ENCODE measurements at regions not wholly inside any gene's neighbourhood (a gene's known extent, or its start where the extent isn't known, plus 50 kb on each side); places are given as distances from the start of the nearest gene placed in this dataset.

GRCh38 chr2:239716536-239717318 lies 308.4 kb downstream of the NDUFA10 start:
- in situ Hi-C loops (cut with HindIII; ENCODE audit: low sequenced_read_pairs) = no loop called here
- no peak for DNase-seq (ENCODE audit: low read depth)
- no peak overlapping the region for H3K4me3 ChIP-seq (ENCODE audit: low read depth, low read length)
- no peak for TF ChIP-seq CTCF (IDR thresholded peaks at IDR 0.05; ENCODE audit: low read depth, low read length, missing control alignments)

GRCh38 chr2:239716009-239716408 lies 309.1 kb downstream of the NDUFA10 start:
- no peak for TF ChIP-seq CTCF (IDR thresholded peaks at IDR 0.05; ENCODE audit: low read depth, low read length, missing control alignments)
- in situ Hi-C loops (cut with HindIII; ENCODE audit: low sequenced_read_pairs) = no loop called here
- no peak for DNase-seq (ENCODE audit: low read depth)
- H3K4me3 ChIP-seq (ENCODE audit: low read depth, low read length) = no peak overlapping the region

GRCh38 chr2:239715606-239716005 lies 309.5 kb downstream of the NDUFA10 start:
- DNase-seq (ENCODE audit: low read depth) = no peak
- no peak for TF ChIP-seq CTCF (IDR thresholded peaks at IDR 0.05; ENCODE audit: low read depth, low read length, missing control alignments)
- H3K4me3 ChIP-seq (ENCODE audit: low read depth, low read length) = no peak overlapping the region
- in situ Hi-C loops (cut with HindIII; ENCODE audit: low sequenced_read_pairs) = no loop called here

- DNase-seq (ENCODE audit: low read depth) = no peak
- TF ChIP-seq CTCF (IDR thresholded peaks at IDR 0.05; ENCODE audit: low read depth, low read length, missing control alignments) = no peak
- no peak overlapping the region for H3K4me3 ChIP-seq (ENCODE audit: low read depth, low read length)
- in situ Hi-C loops (cut with HindIII; ENCODE audit: low sequenced_read_pairs) = no loop called here
Measured at GRCh38 chr2:239715202-239715601, 309.9 kb downstream of the NDUFA10 start.

GRCh38 chr2:239714116-239714515 lies 311.0 kb downstream of the NDUFA10 start:
- no peak for DNase-seq (ENCODE audit: low read depth)
- H3K4me3 ChIP-seq (ENCODE audit: low read depth, low read length) = no peak overlapping the region
- in situ Hi-C loops (cut with HindIII; ENCODE audit: low sequenced_read_pairs) = no loop called here
- no peak for TF ChIP-seq CTCF (IDR thresholded peaks at IDR 0.05; ENCODE audit: low read depth, low read length, missing control alignments)

GRCh38 chr2:239712755-239713154 lies 311.9 kb upstream of the HDAC4 start:
- no peak overlapping the region for H3K4me3 ChIP-seq (ENCODE audit: low read depth, low read length)
- in situ Hi-C loops (cut with HindIII; ENCODE audit: low sequenced_read_pairs) = no loop called here
- no peak for TF ChIP-seq CTCF (IDR thresholded peaks at IDR 0.05; ENCODE audit: low read depth, low read length, missing control alignments)
- no peak for DNase-seq (ENCODE audit: low read depth)
